ENCODE measurements at regions not wholly inside any gene's neighbourhood (a gene's known extent, or its start where the extent isn't known, plus 50 kb on each side); places are given as distances from the start of the nearest gene placed in this dataset.

DNA sequence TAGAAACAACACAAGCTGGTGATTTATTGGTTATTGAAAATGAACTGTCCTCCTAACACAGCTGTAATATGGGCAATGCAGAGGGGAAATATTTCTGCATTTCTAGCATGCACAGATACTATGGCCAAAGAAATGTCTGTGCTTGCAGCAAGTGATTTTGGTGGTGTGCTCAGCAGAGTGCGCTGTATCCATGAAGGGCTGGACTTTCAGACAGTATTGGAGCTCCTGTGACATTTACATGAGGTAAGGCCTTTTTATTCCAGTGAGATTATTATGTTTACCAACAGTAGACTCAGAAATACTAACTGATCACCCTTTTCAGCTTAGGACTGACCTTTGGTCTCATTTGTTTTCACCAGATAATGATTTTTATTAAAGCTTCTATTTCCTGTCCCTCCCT, 1302.6 kb upstream of the EPHA6 start:
- no peak for TF ChIP-seq POLR2A (IDR thresholded peaks at IDR 0.05)
- TF ChIP-seq, protein P1, sequence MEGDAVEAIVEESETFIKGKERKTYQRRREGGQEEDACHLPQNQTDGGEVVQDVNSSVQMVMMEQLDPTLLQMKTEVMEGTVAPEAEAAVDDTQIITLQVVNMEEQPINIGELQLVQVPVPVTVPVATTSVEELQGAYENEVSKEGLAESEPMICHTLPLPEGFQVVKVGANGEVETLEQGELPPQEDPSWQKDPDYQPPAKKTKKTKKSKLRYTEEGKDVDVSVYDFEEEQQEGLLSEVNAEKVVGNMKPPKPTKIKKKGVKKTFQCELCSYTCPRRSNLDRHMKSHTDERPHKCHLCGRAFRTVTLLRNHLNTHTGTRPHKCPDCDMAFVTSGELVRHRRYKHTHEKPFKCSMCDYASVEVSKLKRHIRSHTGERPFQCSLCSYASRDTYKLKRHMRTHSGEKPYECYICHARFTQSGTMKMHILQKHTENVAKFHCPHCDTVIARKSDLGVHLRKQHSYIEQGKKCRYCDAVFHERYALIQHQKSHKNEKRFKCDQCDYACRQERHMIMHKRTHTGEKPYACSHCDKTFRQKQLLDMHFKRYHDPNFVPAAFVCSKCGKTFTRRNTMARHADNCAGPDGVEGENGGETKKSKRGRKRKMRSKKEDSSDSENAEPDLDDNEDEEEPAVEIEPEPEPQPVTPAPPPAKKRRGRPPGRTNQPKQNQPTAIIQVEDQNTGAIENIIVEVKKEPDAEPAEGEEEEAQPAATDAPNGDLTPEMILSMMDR (IDR thresholded peaks at IDR 0.05): no peak
